Lower leg skin (tissue), 3 donors: ENCODE measurements at regions not wholly inside any gene's neighbourhood (a gene's known extent, or its start where the extent isn't known, plus 50 kb on each side); places are given as distances from the start of the nearest gene placed in this dataset.

Experiments
- CTCF ChIP-seq, 3 donors: fragments of 450-650 bp; IDR thresholded peaks; one replicate each; pipeline ENCODE4 v1.5.1; 2016; ENCODE audit warnings: antibody characterized with exemption in 3 of 3, mild to moderate bottlenecking in 3 of 3, moderate library complexity in 2 of 3
- POLR2A ChIP-seq, 2 donors: fragments of 450-650 bp; IDR thresholded peaks; one replicate each; pipeline ENCODE4 v1.6.1; 2016 to 2017; ENCODE audit warnings: antibody characterized with exemption in 2 of 2, mild to moderate bottlenecking in 1 of 2, moderate library complexity in 1 of 2

- no peak for TF ChIP-seq CTCF (IDR thresholded peaks at IDR 0.05)
- no peak for TF ChIP-seq POLR2A (IDR thresholded peaks at IDR 0.05)
Observed at GRCh38 chr13:86052141-86052540, 252.9 kb upstream of the SLITRK6 start.
